ENCODE measurements at regions not wholly inside any gene's neighbourhood (a gene's known extent, or its start where the extent isn't known, plus 50 kb on each side); places are given as distances from the start of the nearest gene placed in this dataset.

- POLR2A ChIA-PET = no interaction called here
- CTCF ChIA-PET = no interaction called here
These were observed 232.3 kb upstream of the FGGY start for GRCh38 chr1:59064592-59064991.

GRCh38 chr1:59066236-59066635, 230.7 kb upstream of the FGGY start:
- no peak overlapping the region for H3K4me3 ChIP-seq (ENCODE audit: low read depth, low read length)
- CTCF ChIA-PET = interaction anchor here (0.5 to 1.9 kb wide), 4 partner anchors 8 to 284 kb away, joined by 3 to 6 read pairs (median 4); no protein-coding TSS in a partner anchor
- TF ChIP-seq, protein P1, sequence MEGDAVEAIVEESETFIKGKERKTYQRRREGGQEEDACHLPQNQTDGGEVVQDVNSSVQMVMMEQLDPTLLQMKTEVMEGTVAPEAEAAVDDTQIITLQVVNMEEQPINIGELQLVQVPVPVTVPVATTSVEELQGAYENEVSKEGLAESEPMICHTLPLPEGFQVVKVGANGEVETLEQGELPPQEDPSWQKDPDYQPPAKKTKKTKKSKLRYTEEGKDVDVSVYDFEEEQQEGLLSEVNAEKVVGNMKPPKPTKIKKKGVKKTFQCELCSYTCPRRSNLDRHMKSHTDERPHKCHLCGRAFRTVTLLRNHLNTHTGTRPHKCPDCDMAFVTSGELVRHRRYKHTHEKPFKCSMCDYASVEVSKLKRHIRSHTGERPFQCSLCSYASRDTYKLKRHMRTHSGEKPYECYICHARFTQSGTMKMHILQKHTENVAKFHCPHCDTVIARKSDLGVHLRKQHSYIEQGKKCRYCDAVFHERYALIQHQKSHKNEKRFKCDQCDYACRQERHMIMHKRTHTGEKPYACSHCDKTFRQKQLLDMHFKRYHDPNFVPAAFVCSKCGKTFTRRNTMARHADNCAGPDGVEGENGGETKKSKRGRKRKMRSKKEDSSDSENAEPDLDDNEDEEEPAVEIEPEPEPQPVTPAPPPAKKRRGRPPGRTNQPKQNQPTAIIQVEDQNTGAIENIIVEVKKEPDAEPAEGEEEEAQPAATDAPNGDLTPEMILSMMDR (IDR thresholded peaks at IDR 0.05; ENCODE audit: insufficient read depth, low read length, missing control alignments) = no peak
- POLR2A ChIA-PET = no interaction called here
- no peak for DNase-seq (ENCODE audit: low read depth, low spot score)

More at GRCh38 chr1:59064592-59064991, 232.3 kb upstream of the FGGY start:
- no peak overlapping the region for H3K4me3 ChIP-seq (ENCODE audit: low read depth, low read length)
- no peak for DNase-seq (ENCODE audit: low read depth, low spot score)
- TF ChIP-seq, protein P1 (IDR thresholded peaks at IDR 0.05; ENCODE audit: insufficient read depth, low read length, missing control alignments) = no peak

DNA sequence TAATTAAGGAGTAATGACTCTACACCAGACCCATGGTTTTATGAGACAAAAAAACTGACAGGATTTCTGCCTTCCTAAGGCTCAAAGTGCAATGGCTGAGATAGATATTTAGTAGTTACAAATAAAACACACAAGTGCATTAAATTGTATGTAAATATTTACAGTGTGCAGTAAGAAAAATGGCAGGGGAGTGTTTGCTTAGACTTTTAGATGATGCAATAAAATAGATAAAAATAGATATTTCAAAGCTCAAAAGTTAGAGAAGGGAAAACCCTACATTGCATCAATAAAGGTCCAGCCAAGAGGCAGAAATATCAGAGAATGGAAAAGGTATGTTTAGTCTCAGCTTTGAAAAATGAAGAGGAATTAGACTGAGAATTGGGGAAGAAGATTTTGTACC, 226.3 kb upstream of the FGGY start:
- DNase-seq (ENCODE audit: low read depth, low spot score) = no peak
- TF ChIP-seq, protein P1 (IDR thresholded peaks at IDR 0.05; ENCODE audit: insufficient read depth, low read length, missing control alignments) = no peak
- CTCF ChIA-PET = interaction anchor here (2.1 kb wide), 1 partner anchor 9 kb away, joined by 5 read pairs; no protein-coding TSS in a partner anchor
- POLR2A ChIA-PET = no interaction called here
- H3K4me3 ChIP-seq (ENCODE audit: low read depth, low read length) = no peak overlapping the region

DNA sequence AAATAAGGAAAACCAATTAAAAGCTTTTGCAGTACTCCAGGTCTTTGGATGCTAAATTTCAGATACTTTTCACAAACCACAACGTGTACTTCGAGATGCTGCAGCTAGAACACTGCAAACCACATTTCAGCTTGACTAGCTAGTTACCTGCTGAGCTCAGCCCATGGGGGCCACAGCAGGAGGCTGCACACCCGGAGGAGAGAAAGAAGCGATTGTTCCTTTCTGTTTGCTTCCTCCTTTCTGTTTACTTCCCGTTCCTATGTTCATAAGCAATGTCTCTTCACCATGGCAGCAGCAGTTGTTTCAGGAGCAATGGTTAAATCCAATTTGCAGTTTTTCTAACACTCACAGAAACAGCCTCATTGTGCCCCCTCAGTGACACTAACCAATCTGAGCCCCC, 225.6 kb upstream of the FGGY start:
- no peak overlapping the region for H3K4me3 ChIP-seq (ENCODE audit: low read depth, low read length)
- DNase-seq (ENCODE audit: low read depth, low spot score) = no peak
- ChIA-PET CTCF (interaction anchor here (2.1 kb wide), 1 partner anchor 9 kb away, joined by 5 read pairs; no protein-coding TSS in a partner anchor), POLR2A (no interaction called here)
- TF ChIP-seq, protein P1 (IDR thresholded peaks at IDR 0.05; ENCODE audit: insufficient read depth, low read length, missing control alignments) = no peak

GRCh38 chr1:59071876-59072582, 224.9 kb upstream of the FGGY start:
- DNase-seq (ENCODE audit: low read depth, low spot score) = no peak
- CTCF ChIA-PET = no interaction called here
- POLR2A ChIA-PET = interaction anchor here (0.6 kb wide), 1 partner anchor 224 kb away, joined by 3 read pairs; no protein-coding TSS in a partner anchor
- H3K4me3 ChIP-seq (ENCODE audit: low read depth, low read length) = no peak overlapping the region
- TF ChIP-seq, protein P1 (IDR thresholded peaks at IDR 0.05; ENCODE audit: insufficient read depth, low read length, missing control alignments) = no peak

- no peak for DNase-seq (ENCODE audit: low read depth, low spot score)
- CTCF ChIA-PET = interaction anchor here (0.6 kb wide), 1 partner anchor 298 kb away, joined by 3 read pairs; no protein-coding TSS in a partner anchor
- POLR2A ChIA-PET = interaction anchor here (0.6 kb wide), 1 partner anchor 224 kb away, joined by 3 read pairs; no protein-coding TSS in a partner anchor
- no peak overlapping the region for H3K4me3 ChIP-seq (ENCODE audit: low read depth, low read length)
- TF ChIP-seq, protein P1 (IDR thresholded peaks at IDR 0.05; ENCODE audit: insufficient read depth, low read length, missing control alignments) = no peak
These were observed 224.3 kb upstream of the FGGY start for GRCh38 chr1:59072583-59072947.
